D341Med (cell line): ENCODE measurements at regions not wholly inside any gene's neighbourhood (a gene's known extent, or its start where the extent isn't known, plus 50 kb on each side); places are given as distances from the start of the nearest gene placed in this dataset.
A peak's percentile ranks its signal among the peaks of the same experiment; 100 is the strongest.

Source experiments
- DNase-seq: peaks from one replicate; pipeline ENCODE4 v3.0.0; 2012; ENCODE audit warnings: low spot score

DNA sequence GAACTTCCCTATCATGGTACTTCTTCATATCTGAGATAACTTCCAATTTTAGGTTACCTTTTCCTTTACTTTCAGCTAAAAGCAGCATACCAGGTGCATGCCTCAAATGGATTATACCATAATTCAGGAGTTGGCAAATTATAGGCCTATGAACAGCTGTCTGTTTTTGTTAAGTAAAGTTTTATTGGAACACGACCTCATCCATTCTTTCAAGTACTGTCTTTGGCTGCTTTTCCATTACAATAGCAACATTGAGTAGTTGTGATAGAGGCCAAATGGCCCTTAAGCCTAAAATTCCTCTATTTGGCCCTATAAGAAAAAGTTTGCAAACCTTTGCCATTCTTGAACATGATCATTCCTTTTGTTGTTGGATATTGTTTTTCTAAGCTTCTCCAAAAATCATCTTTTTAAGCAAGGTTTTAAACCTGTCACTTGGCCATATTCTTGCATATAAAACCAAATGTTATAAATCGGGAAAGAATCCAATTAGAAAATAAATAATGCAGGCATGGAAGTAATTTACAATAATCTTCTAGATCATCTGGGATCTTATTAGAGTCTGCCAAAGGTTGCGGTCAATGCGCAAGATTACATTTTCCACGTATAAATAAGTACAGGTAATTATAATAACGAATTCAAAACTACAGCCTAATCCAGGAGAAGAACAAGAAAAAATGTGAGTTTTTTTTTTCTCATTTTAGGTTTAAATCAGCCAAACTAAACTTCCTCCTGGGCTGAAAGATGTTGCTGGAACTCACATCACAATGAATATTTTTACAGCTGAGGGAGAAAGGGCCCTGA, 226.5 kb upstream of the ANKRD55 start:
- no peak for DNase-seq

DNA sequence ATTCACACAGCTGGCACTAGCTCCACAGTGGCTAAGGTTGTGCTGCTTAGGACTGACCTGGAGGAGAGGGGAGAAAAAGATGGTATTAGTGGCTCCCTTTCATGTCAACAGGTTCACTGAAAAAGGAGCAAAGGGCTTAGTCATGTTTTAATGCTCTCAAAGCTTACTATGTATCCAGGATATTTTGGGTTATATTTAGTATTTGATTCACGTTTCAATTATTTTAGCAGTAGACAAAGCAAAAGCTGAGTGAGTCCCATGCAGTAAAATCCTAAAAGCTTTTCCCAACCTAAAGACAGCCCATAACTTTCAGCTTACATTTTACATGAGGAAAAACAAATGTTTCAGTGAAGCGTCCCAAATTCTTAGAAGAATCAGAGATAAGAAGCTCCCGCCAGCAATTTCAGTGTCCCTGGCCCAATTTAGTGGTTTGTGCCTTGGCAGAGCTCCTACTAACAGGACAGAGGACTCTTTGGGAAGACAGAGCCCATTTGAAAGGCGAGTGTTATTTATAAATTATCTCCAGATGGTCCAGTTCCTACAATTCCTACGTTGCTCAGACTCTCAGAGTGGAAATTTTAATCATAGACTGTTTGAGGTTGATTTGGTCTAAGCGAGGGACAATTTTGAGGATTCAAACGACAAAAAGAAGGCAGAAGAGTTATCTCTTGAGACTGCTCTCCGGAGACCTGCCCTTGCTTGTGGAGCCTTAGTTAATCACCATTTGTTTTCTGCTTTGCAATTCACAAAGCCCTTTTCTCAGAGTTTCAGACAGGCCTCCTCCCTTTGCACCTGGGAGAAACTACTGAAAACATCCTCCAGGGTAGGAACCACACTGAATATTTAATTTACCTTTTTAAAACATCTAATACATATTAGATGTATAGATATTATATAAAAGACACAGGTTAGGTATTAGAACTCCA, 225.0 kb upstream of the ANKRD55 start:
- DNase-seq, result no peak

DNA sequence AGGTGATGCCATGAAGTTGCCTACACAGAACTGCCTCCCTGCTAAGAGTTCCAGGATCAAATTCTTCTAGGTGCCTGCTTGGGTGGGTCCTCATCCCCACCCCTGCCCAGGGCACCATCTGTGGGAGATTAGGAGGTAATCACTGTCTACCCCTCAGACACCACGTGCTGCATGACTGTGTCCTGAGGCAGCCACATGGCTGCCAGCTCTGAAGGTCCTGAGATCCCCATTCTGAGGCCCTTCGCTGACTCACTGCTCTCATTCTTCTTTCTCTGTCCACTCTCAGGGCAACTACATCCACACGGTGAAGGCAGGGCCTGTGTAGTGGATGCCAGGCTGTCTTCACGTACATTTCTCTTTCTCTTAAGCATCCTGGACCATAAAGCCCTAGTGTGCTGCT, 222.9 kb upstream of the ANKRD55 start:
- no peak for DNase-seq

DNA sequence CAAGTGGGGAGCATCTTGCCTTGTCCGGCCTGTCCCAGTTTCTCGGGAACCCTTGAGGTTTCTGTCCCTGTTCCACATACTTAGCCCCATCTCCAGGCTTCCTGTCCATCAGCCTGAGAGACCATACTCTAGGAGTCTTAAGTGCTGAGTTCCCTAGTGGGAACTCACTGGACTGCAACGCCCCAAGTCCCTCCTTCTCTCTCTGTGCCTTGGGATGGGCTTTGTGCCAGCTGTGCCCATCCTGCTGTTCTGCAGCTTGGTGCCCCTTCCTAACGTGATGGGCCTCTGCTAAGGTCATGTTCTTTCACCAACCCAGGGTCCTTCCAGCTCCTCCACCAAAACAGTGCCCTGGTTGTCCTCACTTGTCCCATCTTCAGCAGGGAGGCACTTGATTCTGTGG, 222.3 kb upstream of the ANKRD55 start:
- DNase-seq, result no peak

DNA sequence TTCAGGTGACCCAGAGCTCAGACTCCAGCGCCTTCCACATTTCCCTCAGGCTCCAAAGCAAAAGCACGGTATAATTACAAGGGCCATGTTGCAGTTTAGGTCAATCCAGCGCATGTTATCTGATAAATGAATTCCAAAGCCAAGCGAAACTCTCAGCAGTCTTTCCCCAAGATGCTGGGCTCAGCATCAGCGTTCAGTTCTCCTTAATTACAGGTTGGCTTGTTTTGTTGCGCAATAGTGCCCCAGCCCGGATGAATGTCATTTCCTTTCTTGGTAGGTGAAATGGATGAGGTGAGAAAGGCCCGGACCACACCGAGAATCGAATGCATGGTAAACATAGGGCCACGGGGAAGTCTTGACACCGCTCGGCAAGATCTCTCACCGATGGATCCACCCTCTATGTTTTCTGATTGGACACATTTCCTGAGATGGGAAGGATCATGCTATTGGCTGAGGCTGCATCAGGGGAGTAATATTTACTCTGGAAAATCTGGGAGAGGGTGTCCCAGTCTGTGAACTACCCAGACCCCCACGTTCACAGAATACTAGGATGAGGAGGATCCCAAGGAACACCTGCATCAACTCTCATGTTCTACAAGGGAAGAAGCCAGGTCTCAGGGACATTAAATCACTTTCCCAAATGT, 221.2 kb upstream of the ANKRD55 start:
- no peak for DNase-seq

DNA sequence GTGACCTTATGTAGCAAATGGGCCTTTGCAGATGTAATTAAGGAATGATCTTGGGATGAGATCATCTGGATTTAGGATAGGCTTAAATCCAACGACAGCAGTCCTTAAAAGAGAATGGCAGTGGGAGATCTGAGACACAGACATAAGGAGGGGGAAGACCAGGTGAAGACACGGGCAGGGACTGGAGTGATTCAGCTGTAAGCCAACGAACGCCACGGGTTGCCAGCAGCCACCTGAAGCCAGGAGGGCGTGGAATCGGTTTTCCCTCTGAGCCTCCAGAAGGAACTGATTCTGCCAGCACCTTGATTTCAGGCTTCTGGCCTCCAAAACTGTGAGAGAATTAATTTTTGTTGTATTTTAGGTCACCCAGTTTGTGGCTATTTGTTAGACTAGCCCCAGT, 218.6 kb upstream of the ANKRD55 start:
- no peak for DNase-seq

DNA sequence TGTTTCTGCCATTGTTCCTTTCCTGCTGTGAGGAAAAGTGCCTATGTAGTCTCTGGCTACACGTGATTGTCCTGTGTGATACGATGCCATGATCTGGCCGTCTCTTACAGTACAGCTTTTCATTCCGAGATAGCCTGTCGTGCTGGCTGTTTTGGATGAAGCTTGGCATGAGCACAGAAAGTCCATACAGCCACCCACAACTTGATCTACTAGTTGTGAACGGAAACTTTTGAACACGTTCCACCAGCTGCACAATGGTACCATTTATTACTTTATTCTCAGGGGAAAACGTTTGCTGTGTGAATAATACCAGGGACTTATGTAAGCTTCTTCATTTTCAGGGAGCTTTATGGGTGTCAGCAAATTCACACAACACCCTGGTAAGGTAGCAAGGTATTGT, 217.6 kb upstream of the ANKRD55 start:
- no peak for DNase-seq

DNA sequence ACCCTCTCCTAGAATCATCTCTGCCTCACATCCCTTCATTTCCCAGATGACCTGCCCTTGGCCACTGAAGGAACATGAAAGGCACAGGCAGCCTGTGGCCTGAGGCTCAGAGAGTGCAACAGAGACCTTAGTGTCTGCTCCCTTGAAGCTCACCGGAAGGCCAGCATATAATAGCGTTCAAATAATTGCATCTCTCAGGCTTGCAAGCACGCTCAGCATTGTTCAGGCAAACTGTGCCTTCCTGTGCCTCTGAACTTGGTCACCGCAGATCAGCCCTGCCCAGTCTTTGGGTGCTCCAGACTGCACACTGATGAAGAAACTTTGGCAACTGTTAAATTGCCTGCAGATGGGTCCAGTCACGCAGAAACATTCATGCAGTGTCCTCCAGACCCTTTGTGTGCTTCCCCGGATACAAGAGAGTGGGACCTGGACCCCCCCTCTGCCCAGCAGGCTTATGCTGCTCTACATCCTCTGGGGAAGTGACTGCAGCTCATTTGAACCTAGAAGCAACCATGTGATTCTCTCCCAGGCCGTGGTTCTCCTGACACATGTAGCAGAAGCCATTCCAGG, 216.0 kb upstream of the ANKRD55 start:
- no peak for DNase-seq

DNA sequence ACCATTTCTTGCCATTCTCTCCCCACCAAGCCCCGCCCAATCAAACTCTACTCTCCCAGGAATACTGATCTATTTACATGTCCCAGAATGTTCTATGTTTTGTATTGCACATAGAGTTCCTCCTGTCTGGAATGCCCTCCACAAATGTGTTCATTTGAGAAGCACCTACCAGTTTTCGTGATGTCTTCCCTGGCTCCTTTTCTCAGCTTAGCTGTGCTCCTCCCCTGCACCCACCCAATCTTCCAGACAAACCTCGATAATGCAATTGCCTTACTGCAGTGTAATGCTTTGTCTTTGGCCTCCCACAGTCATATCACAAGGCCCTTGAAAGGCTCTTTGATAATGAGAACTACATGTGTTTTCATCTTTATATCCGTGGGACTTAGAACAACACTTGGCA, 214.5 kb upstream of the ANKRD55 start:
- no peak for DNase-seq

DNA sequence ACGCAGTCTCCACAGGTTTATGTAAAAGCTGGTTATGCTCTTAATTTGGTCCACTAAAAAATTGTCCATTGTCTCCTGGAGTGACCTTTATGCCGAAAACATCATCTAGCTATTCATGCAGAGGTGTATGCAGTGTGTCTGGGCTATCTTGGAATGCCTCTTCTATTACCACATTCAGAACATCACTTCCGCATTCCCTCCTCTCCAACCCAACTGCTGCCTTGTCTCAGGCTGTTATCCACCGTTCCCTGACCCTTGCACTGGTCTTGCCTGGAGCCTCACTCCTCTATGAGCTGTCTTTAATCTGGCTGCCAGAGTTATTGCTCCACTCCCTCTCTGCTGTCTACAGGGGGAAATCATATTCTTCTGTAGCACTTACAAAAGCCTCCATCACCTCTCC, 214.1 kb upstream of the ANKRD55 start:
- no peak for DNase-seq

DNA sequence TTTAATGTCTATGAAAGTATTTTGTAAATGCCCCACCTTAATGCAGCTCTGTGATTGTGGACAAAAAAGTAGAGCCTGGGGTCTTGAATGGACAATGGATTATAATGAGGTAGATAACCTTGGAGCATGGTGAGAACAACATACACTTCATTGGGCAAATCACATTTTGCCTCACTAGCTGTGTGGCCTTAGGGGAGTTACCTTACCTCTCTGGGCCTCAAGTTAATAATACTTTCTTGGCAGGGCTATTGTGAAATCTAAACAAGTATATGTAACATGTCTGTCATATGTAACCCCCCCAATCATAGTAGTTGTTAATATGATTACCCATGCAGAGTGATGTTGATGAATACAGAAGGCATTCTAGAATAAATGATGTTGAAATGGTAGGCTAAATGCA, 213.6 kb upstream of the ANKRD55 start:
- DNase-seq, result no peak

DNA sequence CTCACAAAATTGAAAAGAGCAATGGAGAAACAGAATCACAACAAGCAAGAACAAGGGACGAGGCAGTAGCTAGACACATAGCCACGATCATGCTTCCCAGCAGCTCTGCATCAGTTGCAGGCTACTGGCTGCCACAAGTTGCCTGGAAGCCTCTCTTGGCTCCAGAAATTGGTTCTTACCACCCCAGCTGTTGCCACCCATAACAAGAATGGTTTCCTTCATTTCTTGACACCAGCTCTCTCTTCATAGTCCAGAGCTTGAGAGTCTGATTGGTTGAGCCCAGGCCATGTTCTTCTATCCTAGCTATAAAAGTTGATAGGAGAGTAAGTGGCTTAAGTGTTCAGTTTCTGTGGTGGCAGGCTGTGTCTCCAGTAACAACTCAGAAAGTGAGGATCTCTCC, 210.7 kb upstream of the ANKRD55 start:
- DNase-seq, result no peak

DNA sequence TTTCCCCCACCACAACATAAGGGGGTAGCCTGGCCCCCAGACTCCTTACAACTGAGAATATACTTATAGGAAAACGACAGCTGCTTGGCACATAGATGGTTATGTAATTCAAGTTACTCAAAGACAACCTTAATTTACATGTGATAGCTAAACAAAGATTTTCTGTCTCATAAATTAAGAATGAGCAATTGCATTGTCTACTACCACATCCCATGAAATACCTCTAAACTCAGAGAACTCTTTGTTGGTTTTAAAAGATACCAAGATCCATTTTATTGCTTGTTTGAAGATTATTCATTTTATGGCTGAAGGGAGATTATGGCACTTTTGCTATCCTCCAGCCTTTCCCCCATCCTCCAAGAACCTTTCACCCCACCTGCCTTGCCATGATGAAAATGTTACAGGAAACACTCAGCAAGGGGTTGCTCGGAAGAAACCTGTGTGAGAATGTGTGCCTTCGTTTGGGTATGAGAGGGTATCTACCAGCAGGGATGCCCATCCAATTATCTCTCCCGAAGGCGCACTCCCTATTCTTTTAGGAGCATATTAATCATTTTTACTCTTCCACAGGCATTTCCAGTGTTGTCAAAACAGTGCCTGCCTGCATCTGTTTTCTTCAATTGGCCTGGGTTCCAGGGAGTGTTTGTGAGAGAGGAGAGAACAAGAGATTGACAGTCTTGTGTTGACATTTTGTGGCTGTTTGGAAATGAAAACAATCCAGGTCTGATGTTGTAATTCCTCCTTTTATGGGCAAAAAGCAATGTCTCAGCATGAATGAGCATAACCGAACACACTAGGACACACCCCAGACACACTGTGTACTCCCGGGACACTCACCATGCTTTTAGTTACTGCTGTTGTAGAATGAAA, 208.0 kb upstream of the ANKRD55 start:
- no peak for DNase-seq

DNA sequence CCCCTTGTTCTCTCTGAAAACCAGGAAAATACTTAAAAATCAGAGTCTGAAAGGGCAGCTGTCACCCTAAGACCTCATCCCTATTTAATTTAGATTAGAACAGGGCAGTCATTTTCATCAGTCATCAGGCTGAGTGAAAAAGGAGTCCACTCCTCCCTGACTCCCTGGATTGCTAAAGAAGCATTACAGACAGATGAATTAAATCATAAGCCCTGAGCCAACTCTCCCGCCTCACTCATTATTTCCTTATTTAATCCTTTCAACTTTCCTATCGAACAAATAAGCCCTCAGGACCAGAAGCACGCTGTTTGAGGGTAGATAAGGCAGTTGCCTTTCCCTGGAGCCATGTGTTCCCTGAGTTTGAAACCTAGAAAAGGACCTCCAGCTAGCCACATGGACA, 201.9 kb upstream of the ANKRD55 start:
- DNase-seq, result no peak

DNA sequence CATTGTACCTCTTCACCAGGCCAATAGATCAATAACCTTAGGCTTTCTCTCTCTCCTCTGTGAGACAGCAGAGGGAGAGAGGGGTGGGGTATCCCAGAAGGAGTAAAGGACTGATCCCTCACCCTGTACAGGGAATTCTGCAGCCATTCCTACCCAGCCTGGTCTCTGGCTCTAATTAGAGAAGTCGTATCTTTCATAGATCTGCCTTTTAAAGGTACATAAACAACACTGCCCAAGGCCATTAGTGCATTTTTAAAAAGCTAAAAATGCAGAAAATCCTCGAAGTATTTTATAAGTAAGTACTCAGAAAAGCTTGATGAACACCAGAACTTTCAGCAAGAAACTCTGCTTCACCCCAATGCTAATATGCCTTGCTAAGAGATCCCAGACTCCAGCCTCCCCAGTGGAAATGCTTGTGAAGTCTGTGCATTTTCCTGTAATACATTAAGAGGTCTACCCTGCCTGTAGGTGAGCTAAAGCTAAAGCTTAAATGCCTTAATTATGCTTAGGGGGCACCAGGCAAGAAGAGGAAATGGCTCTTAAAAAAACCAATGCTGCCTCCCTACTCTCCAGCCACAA, 200.0 kb upstream of the ANKRD55 start:
- DNase-seq, result no peak

DNA sequence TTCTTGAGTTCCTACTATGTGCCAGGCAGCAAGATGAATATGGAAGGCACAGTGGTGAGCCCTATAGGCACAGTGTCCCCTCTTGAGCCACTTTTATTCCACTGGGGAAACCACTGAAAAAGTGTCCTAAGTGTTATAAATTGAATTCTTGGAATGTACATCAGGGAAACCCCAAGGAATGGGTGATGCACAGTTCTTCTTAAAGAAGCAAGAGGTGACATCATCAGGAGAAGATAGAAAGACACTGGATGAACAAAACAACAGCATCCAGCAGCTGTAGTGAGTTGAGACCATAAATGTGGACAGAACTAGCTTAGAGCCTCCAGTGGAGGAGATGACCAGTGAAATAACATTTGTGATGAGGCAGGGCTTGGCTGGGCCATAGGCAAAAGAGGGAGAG, 199.2 kb upstream of the ANKRD55 start:
- DNase-seq, result no peak

DNA sequence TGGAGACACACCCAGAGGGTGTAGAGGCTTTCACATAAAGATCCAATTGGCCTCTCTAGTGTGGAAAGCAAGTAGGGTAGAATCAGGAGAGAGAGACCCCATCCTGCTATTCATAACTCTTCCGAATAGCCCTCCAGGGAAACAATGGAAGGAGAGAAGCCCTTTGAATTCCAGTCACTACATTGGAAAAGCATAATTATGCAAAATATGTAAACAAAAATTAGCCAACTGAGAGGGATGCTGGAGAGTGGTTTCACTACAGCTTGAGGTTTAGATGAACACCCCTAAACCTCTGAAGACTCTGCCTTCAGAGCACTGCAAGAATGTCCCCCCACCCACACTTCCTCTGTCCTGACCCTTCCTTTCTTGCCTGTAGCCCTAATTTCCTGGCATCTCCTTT, 197.3 kb upstream of the ANKRD55 start:
- no peak for DNase-seq

DNA sequence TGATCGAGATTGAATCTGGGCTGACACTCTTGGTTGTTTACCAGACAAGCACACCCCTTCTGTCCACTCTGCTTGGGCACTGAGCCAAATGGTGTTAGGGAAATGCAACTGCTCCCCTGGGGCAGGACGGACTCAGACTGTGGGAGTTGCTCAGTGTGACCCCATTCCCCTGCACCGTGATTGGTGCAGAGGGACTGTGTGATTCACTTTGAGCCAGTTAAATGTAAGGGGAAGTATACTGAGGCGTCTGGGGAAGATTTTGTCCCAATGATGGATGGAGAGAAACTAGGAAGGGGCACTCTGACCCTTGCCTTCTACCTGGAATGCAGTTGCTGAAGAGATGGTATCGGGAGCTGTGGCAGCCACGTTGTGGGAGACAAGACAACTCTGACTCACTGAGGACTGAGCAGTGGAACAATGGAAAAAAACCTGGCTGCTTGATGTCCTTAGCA, 196.0 kb upstream of the ANKRD55 start:
- no peak for DNase-seq

DNA sequence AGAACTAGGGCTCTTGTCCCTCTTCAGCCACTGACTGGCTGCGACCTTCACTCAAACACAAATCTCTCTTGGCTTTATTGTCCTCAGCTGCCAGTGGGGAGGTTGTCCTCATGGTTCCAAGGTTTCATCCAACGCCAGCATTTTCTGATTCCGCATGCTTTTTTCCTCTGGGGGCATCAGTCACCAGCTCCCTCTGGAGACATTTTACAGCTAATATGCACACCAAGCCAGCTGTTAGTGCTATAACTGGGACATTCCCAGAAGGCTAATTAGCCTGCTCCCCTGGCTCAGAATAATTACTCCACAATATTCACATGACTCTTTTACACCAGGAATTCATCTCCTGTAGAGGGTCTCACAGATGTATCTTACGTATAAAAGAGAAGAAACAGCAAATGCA, 193.6 kb upstream of the ANKRD55 start:
- peak; percentile 46 for DNase-seq

DNA sequence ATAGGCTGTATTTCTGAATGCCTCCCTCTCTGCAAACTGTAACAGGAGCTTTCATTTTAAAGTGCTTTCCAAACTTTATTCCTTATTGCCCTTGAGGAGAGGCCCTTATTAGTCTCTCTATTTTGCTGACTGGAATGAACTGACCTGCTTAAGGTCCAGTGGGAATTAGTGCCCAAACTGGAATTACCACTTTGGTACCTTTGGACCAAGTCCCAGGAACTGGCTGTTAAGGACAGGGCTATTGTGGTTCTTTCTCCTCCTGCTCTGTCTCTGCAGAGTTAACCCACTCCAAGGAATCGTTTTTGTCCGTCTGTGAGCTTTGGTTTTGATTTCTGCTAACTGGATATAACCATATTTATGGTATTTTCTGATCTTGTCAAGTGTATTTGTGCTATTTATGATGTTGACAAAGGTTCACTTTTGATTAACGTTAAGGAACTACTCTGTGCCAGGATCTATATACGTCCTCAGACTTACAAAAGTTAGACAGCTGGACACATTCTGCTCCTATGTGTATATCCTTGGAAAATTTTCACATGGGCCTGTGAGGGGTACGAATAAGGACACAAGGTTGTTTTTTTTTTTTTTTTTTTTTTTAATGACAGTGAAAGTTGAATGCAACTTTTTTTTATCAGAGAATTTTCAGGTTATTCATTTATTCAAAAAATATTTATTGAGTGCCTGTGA, 189.1 kb upstream of the ANKRD55 start:
- no peak for DNase-seq
